Colonic mucosa (tissue), 4 donors: ENCODE measurements at regions not wholly inside any gene's neighbourhood (a gene's known extent, or its start where the extent isn't known, plus 50 kb on each side); places are given as distances from the start of the nearest gene placed in this dataset.
"Not testable (repeated sequence)": the region's sequence is repeated elsewhere in the genome, so short reads cannot be mapped to it uniquely, and the experiment has no call there.

ENCODE experiments used
- DNase-seq: peaks from one replicate; pipeline ENCODE4 v3.0.0-alpha.2; 2020
- H3K27ac ChIP-seq: fragments of 200-600 bp; one replicate; pipeline ENCODE4 v1.8.0; 2021
- H3K27me3 ChIP-seq: fragments of 200-600 bp; one replicate; pipeline ENCODE4 v1.8.0; 2021
- H3K36me3 ChIP-seq: fragments of 200-600 bp; one replicate; pipeline ENCODE4 v1.8.0; 2021
- H3K4me1 ChIP-seq: fragments of 200-600 bp; one replicate; pipeline ENCODE4 v1.8.0; 2021; ENCODE audit warnings: mild to moderate bottlenecking
- H3K4me3 ChIP-seq: fragments of 200-600 bp; one replicate; pipeline ENCODE4 v1.8.0; 2021
- H3K9ac ChIP-seq, 2 donors: one replicate each; pipeline ENCODE4 v1.7.0; 2013; ENCODE audit warnings: control low read depth in 2 of 2, low read depth in 2 of 2, low read length in 2 of 2
- H3K9me3 ChIP-seq: fragments of 200-600 bp; one replicate; pipeline ENCODE4 v1.8.0; 2021
- CTCF ChIP-seq: fragments of 200-600 bp; IDR thresholded peaks from one replicate; pipeline ENCODE4 v1.8.0; 2022; ENCODE audit warnings: antibody characterized with exemption, mild to moderate bottlenecking
- intact Hi-C: fragments of 100-400 bp; cut with DNase I; formaldehyde crosslinking; loops from one replicate; pipeline ENCODE4 v1.14.1; 2022
- donor health status: healthy.
- donor health status: DM: no; HTN: no; CAD: no.
- donor health status: DM: no; HTN: no; CAD: no.

GRCh38 chr10:8670461-8670860 is 616.0 kb downstream of the GATA3 start:
- TF ChIP-seq CTCF, result no peak
- H3K9ac ChIP-seq, result no peak overlapping the region
- H3K27me3 ChIP-seq, result no peaks in the 10 kb centered on the region
- H3K36me3 ChIP-seq, result no peaks in the 10 kb centered on the region
- H3K4me1 ChIP-seq, result no peaks in the 10 kb centered on the region
- intact Hi-C loops, result no loop called here
- DNase-seq, result no peak
- no peak overlapping the region for H3K27ac ChIP-seq
- H3K4me3 ChIP-seq, result no peak overlapping the region
- H3K9me3 ChIP-seq, result no peaks in the 10 kb centered on the region

GRCh38 chr10:8674230-8674629 is 619.7 kb downstream of the GATA3 start:
- no peak overlapping the region for H3K9ac ChIP-seq
- intact Hi-C loops, result no loop called here
- no peaks in the 10 kb centered on the region for H3K9me3 ChIP-seq
- no peak for TF ChIP-seq CTCF
- no peaks in the 10 kb centered on the region for H3K36me3 ChIP-seq
- DNase-seq, result no peak
- H3K27me3 ChIP-seq, result no peaks in the 10 kb centered on the region
- H3K27ac ChIP-seq, result no peak overlapping the region
- H3K4me1 ChIP-seq, result no peaks in the 10 kb centered on the region
- no peak overlapping the region for H3K4me3 ChIP-seq

GRCh38 chr10:8677642-8678041 is 623.2 kb downstream of the GATA3 start:
- H3K9ac ChIP-seq, result no peak overlapping the region
- no peak for TF ChIP-seq CTCF
- intact Hi-C loops, result no loop called here
- no peaks in the 10 kb centered on the region for H3K27me3 ChIP-seq
- no peaks in the 10 kb centered on the region for H3K9me3 ChIP-seq
- no peak overlapping the region for H3K27ac ChIP-seq
- no peaks in the 10 kb centered on the region for H3K36me3 ChIP-seq
- DNase-seq, result no peak
- no peaks in the 10 kb centered on the region for H3K4me1 ChIP-seq
- H3K4me3 ChIP-seq, result no peak overlapping the region

GRCh38 chr10:8684916-8685315 is 630.4 kb downstream of the GATA3 start:
- H3K9me3 ChIP-seq, DNase-seq, H3K27ac ChIP-seq, H3K9ac ChIP-seq, H3K27me3 ChIP-seq, H3K4me1 ChIP-seq, H3K36me3 ChIP-seq, H3K4me3 ChIP-seq, intact Hi-C loops: not testable (repeated sequence)

- Histone ChIP-seq H3K27ac (no peak overlapping the region), H3K27me3 (no peaks in the 10 kb centered on the region), H3K36me3 (no peaks in the 10 kb centered on the region), H3K4me3 (no peak overlapping the region), H3K9me3 (no peaks in the 10 kb centered on the region), H3K4me1 (no peaks in the 10 kb centered on the region), H3K9ac (no peak overlapping the region)
- no peak for TF ChIP-seq CTCF
- intact Hi-C loops, result no loop called here
- DNase-seq, result no peak
These were observed 634.4 kb downstream of the GATA3 start for GRCh38 chr10:8688881-8689280.

GRCh38 chr10:8691498-8692017 is 637.1 kb downstream of the GATA3 start:
- no peak for DNase-seq
- no peaks in the 10 kb centered on the region for H3K36me3 ChIP-seq
- intact Hi-C loops, result no loop called here
- no peak overlapping the region for H3K9ac ChIP-seq
- TF ChIP-seq CTCF, result no peak
- no peaks in the 10 kb centered on the region for H3K9me3 ChIP-seq
- H3K4me1 ChIP-seq, result no peaks in the 10 kb centered on the region
- H3K4me3 ChIP-seq, result no peak overlapping the region
- H3K27ac ChIP-seq, result no peak overlapping the region
- no peaks in the 10 kb centered on the region for H3K27me3 ChIP-seq

GRCh38 chr10:8693635-8694034 is 639.1 kb downstream of the GATA3 start:
- H3K9ac ChIP-seq, H3K4me3 ChIP-seq, DNase-seq, intact Hi-C loops, H3K27ac ChIP-seq, H3K4me1 ChIP-seq, H3K9me3 ChIP-seq, H3K27me3 ChIP-seq, H3K36me3 ChIP-seq: not testable (repeated sequence)
